Testis (tissue), 2 donors: ENCODE measurements at regions not wholly inside any gene's neighbourhood (a gene's known extent, or its start where the extent isn't known, plus 50 kb on each side); places are given as distances from the start of the nearest gene placed in this dataset.

Experiments
- POLR2A ChIP-seq: fragments of 450-650 bp; IDR thresholded peaks from one replicate; pipeline ENCODE4 v1.6.1; 2017; ENCODE audit warnings: antibody characterized with exemption, mild to moderate bottlenecking, moderate library complexity
- TF ChIP-seq, protein P1 (sequence below), 3 experiments: fragments of 450-650 bp in 2 of 3; fragments of 200-600 bp in 1 of 3; sonication (generic) in 1 of 3; IDR thresholded peaks; one replicate each; pipeline ENCODE4 v1.5.1; 2016 to 2019; ENCODE audit warnings: antibody characterized with exemption in 3 of 3, mild to moderate bottlenecking in 2 of 3, moderate library complexity in 1 of 3

DNA sequence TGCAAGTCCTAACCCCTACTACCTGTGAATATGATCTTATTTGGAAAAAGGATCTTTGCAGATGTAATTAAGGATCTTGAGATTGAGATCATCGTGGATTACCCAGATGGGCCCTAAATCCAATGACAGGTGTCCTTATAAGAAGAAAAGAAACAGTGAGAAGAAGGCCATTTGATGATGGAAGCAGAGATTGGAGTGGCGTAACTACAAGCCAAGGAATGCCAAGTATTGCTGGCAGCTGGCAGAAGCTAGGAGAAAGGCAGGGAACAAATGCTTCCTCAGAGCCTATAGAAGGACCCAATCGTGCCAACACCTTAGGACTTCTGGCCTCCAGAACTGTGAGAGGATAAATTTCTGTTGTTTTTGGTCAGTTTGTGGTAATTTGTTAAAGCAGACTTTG lies 70.1 kb upstream of the PALM2AKAP2 start:
- TF ChIP-seq, protein P1, sequence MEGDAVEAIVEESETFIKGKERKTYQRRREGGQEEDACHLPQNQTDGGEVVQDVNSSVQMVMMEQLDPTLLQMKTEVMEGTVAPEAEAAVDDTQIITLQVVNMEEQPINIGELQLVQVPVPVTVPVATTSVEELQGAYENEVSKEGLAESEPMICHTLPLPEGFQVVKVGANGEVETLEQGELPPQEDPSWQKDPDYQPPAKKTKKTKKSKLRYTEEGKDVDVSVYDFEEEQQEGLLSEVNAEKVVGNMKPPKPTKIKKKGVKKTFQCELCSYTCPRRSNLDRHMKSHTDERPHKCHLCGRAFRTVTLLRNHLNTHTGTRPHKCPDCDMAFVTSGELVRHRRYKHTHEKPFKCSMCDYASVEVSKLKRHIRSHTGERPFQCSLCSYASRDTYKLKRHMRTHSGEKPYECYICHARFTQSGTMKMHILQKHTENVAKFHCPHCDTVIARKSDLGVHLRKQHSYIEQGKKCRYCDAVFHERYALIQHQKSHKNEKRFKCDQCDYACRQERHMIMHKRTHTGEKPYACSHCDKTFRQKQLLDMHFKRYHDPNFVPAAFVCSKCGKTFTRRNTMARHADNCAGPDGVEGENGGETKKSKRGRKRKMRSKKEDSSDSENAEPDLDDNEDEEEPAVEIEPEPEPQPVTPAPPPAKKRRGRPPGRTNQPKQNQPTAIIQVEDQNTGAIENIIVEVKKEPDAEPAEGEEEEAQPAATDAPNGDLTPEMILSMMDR (IDR thresholded peaks at IDR 0.05) = no peak
- TF ChIP-seq POLR2A = no peak
